T-helper 22 cell (primary cell): ENCODE measurements at regions not wholly inside any gene's neighbourhood (a gene's known extent, or its start where the extent isn't known, plus 50 kb on each side); places are given as distances from the start of the nearest gene placed in this dataset.
"Not testable (repeated sequence)": the region's sequence is repeated elsewhere in the genome, so short reads cannot be mapped to it uniquely, and the experiment has no call there.

Experiments used
- DNase-seq: peaks from one replicate; pipeline ENCODE4 v3.0.0-alpha.2; 2020; ENCODE audit warnings: low read depth

DNA sequence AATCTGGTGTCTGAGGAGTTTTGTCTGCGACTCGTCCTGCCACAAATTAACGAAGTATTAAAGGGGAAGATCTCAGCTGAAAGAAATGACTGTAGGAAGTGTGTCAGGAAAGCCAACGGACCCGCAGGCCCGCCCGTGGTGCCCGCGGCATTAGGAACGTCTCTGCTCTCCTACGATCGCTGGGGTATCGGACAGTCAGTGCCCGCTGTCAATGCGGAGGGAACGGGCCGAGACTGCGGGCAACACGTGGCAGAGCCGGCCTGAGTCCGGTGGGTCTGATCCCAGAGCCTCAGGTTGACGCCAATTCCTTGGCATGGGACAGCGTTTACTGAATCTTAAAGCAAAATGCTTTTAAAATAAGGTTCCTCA, 128.7 kb downstream of the KBTBD2 start:
- no peak for DNase-seq

GRCh38 chr7:32762206-32762924, 129.2 kb downstream of the KBTBD2 start:
- DNase-seq, result not testable (repeated sequence)

DNA sequence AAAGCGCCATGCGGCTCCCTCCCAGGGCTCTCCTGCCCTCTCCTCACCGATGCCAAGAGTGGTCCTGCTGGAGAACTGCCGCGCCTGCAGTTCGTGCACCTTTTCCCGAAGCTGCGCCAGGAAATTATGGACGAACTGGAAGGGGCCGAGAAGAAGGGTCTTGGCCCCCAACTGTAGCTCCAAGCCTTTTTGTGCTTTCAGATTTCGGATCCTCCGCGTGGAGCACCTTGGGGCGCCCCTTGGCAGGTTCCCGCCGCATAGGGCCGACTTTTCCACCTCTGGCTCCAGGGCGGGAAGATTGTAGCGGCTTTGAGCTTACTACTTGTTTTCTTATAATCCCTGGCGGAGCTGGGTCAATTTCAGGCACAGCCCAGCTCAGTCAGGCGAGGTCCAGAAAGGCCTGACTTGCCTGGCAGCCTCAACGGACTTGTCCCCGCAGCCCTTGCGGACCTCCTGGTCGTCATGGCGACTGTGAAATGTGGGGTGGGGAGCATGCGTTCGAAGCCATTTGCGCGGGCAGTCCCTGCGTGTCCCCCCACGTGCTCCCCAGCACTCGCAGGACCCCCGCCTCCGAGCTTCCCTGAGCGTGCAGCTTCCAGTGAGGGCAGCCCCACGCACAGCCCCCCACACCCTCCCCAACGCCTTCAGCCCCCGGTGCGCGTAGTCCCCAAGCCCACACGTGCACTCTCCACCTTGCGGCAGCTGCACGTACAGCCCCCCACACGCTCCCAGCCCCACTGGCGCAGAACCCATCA, 129.9 kb downstream of the KBTBD2 start:
- no peak for DNase-seq

GRCh38 chr7:32760755-32761154, 130.8 kb downstream of the KBTBD2 start:
- not testable (repeated sequence) for DNase-seq

DNA sequence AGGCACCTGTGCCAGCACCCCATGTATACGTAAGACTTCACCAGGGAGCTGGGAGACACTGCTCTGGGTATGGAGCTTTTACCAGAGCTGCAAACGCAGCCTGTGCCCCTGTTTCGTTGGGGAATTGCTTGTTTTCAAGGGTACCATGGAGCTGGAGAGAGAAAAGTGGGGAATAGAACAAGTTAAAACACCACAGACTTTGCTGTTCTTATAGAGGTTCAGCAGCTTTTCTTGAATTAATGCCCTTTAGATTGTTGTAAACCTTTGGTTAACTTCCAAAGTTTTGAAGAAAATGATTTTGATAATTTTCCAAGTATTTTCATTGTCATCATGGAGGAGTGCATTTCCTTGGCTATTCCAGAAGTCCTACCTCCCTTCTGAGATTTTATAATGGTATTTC, 131.7 kb downstream of the KBTBD2 start:
- not testable (repeated sequence) for DNase-seq

DNA sequence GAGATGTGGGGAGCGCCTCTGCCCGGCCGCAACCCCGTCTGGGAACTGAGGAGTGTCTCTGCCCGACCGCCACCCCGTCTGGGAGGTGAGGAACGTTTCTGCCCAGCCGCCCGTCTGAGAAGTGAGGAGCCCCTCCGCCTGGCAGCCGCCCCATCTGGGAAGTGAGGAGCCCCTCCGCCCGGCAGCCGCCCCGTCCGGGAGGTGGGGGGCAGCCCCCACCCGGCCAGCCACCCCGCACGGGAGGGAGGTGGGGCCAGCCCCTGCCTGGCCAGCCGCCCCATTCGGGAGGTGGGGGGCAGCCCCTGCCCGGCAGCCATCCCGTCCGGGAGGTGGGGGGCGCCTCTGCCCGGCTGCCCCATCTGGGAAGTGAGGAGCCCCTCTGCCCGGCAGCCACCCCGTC, 137.7 kb downstream of the KBTBD2 start:
- not testable (repeated sequence) for DNase-seq

GRCh38 chr7:32748337-32748736, 143.2 kb downstream of the KBTBD2 start:
- DNase-seq, result not testable (repeated sequence)

DNA sequence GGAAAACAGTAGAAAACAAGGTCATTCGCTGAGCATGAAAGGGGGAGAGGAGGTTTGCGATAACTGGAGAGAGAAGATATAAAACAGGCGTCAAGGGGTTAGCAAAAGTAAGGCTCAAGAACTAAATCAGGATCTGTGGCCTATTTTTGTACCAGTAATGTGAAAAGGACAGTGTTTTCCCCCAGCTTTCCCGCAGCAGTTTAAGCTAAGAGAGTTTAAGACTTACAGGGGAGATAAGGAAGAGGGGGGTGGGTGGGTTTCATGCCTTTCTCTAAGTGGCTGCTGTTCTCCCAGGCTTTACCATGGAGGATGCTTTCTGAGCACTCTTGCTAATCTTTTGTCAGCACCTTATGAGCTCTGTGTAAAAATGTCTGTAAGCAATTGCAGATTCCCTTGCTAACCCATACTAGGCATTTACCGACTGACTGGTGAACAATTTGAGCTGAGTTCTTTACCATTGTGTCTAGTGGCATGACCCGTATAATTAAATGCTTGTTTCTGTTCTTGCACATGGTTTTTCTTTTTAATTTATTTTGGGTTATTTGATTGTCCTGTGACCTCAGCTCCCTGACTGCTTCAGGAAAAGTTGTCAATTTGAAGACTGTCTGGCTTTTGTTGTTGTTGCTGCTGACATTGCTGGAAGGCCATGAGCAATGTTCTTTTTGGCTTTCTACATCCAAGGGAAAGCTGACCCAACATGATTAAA, 144.0 kb downstream of the KBTBD2 start:
- DNase-seq, result not testable (repeated sequence)

GRCh38 chr7:32741853-32742476, 149.6 kb downstream of the KBTBD2 start:
- DNase-seq, result not testable (repeated sequence)

DNA sequence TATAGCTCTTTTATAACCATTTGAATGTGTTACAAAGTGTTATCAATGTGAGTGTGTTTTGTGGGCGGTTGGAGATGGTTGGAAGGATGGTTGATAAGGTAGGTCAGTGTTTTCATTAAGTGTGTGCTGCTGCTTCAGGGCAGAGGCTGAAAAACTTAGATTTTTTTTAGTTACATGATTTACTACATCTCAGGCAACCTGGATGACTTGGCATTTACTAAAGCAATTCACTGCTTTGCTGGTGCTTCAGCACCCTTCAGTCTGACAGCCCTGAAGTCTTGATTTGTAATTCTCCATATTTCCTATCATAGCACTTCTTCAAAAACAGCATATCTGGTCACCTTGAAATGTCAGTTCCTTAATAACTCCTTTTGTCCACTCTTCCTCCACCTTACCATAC, 151.8 kb downstream of the KBTBD2 start:
- not testable (repeated sequence) for DNase-seq

DNA sequence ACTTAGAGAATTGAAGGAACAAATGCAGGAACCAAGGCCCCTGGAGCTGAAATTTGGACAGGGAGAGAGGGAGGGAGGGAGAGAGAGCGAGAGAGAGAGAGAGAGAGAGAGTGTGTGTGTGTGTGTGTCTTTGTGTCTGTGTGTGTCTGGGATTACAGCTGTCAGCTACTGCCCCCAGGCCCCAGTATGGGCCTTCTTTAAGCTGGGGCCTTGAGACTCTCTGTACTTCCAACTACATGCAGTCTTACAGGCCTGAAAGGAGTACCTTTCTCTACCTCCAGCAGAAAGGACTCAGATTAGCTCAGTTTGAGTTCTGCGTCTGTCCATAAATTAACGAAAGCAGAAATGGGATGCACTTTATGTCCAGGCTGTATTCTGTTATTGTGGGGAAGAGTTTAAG, 153.2 kb downstream of the KBTBD2 start:
- DNase-seq, result not testable (repeated sequence)

DNA sequence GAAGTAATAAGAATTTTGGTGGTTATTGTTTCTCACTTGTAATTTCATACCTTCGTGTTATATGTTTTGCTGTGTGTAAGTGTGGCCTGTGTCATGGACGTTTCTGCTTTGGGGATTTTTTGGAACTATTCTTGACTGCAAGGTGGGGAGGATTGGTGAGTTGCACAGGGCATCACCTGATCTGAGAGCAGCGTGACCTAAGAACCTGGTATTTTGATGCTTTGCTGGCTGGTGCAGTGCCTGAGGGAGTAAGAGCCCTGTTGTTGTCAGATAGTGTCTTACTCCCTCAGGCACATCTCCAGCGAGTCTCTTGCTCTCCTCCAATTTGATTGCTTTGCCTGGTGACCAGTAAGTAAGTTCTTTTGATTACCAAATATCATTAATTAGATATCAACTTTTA, 158.8 kb downstream of the KBTBD2 start:
- not testable (repeated sequence) for DNase-seq

DNA sequence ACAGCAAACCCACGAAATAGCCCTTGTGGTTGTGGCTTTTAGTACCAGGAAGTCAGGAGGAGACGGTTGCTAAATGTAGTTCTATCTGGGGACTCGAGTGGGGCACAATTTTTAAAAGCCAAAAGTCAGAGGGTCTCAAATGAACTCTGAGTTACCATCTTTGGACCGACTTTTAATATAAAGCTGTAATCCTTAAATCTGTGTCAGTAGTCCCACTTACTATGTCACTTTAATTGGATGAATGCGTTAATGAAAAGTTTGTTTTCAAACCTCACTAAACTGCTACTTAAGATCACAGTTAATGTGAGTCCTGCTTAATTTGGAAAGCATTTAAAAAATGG, 162.3 kb downstream of the KBTBD2 start:
- DNase-seq, result not testable (repeated sequence)

DNA sequence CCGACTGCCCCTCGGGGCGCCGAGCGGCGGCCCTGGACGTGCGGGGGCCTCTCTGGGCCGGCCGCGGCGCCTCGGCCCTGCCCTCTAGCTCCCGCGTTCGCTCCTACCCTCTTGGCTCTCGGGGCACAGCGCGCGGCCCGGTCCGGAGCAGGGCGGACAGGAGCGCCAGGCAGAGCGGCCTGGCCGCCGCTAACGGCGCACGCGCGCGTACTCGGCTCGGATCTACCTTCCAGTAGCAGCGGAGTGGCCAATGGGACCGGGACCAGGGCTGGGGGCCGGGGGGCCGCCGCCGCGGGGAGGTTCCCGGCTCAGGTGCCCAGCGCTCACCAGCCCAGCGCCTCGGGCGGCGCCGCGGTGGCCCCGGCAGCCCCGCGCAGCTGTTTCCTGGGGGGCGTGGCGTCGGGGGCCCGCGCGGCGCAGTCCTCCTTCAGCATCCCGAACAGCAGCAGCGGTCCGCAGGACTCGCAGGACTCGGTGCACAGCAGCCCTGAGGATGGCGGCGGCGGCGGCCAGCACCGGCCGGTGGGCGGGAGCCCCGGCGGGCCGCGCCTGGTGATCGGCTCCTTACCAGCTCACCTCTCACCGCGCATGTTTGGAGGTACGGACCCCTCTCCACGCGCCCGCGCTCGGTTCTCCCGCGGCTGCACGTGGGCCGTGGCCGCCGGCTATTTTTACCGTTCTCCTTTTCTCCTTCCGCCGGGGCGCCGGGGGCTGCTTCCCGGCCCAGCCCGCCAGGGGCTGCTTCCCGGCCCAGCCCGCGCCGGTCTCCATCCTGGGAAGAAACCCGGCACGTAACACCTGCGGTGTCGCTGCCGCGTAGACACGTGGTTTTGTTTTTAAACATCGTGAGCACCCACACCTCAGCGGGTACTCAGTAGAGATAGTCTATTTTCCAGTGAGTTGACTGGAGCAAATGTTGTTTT, 162.9 kb downstream of the KBTBD2 start:
- DNase-seq, result peak; percentile 10

DNA sequence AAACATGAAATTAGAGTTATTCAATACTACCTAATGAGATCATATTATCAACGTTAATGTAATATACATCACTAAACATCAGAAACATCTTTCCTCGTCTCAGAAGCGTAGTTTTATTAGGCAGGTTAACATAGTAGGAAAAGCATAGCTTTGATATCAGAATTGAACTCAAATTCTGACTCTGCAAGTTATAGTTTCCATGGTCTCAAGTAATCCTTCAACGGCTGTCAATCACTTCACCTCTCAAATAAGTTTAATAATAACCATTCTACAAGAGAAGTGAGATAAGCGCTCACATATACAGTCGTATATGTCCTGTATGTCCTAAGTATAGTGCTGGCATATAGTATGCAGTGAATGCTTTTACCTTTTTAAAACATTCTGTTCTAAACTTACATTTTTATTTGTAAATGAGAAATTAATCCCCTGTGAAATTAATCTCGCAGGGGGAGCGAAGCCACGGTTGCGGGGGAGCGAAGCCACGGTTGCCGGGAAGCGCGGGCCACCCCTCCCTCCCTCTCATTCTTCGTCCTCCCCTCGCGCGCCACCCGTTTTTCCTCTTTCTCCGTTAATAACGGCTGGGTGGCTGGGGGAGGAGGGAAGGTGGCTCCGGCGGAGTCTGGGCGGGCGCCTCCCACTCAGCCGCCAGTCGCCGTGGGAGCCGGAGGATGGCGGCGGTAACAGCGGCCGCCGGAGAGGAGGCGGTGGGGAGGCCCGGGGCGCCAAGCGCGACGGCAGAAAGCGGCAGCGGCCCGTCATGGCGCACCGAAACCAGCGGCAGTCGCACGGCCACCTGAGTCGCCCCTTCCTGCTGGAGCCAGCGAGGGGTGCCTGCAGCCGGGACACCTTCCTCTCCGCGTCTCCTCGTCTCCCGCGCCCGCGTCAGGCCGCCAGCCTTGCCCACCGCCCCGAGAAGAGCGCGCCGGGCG, 163.8 kb downstream of the KBTBD2 start:
- DNase-seq, result peak; percentile 8

- DNase-seq, result not testable (repeated sequence)
Observed at GRCh38 chr7:32722837-32723236, 168.7 kb downstream of the KBTBD2 start.

DNA sequence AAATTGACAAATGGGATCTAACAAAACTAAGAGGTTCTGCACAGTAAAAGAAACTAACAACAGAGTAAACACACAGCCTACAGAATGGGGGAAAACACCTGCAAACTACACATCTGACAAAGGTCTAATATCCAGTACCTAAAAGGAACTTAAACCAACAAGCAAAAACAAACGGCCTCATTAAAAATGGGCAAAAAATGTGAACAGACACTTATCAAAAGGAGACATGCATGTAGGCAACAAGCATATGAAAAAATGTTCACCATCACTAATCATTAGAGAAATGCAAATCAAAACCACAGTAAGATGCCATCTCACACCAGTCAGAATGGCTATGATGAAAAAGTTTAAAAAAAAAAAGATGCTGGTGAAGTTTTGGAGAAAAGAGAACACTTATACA, 197.4 kb downstream of the KBTBD2 start:
- DNase-seq, result no peak

DNA sequence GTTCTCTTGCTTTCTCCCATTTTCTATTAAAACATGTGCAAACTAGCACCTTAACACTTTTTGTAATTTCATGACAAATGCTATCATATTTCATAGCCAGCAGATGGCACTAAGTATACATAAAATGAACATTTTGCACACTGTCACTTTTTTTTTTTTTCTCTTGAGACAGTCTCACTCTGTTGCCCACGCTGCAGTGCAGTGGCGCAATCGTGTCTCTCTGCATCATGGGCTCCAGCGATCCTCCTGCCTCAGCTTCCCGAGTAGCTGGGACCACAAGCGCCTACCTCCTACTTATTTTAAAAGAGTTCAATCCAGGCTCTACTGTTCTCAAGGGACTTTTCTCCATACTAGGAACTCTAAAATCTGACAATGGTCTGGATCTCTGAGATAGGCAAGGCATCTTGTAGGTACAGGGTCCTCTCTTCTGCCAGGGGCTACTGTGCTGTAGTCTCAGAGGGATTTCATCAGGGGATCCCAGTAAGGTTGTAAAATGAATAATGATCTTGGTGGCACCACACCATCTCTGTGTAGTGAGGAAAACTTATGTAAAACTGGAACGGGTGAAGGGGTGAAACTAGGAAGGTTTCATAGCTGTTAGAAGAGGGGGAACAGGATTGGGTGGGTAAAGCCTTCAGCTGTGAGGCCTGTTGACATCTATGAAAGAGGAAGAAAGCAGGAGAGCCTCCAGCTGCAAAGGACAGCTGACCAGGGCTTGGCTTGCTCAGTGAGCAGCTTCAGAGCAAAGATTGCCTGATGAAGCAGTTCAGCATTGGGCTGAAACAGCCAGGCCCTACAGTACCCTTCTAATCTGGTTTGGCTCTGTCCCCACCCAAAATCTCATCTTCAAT, 196.9 kb downstream of the AVL9 start:
- DNase-seq, result not testable (repeated sequence)

DNA sequence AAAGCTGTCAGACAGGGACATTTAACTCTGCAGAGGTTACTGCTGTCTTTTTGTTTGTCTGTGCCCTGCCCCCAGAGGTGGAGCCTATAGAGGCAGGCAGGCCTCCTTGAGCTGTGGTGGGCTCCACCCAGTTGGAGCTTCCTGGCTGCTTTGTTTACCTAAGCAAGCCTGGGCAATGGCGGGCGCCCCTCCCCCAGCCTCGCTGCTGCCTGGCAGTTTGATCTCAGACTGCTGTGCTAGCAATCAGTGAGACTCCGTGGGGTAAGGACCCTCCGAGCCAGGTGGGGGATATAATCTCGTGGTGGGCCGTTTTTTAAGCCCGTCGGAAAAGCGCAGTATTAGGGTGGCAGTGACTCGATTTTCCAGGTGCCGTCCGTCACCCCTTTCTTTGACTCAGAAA, 192.8 kb downstream of the AVL9 start:
- not testable (repeated sequence) for DNase-seq
